ENCODE measurements at regions not wholly inside any gene's neighbourhood (a gene's known extent, or its start where the extent isn't known, plus 50 kb on each side); places are given as distances from the start of the nearest gene placed in this dataset.

GRCh38 chr9:103819936-103820335 is 274.2 kb upstream of the SMC2 start (continued):
- TF ChIP-seq RAD21 (IDR thresholded peaks at IDR 0.05 in 1 of 2, conservative IDR thresholded peaks at IDR 0.05 in 1 of 2; ENCODE audit: low read depth in 2 of 2, low read length in 2 of 2), result no peak
